Fibroblast of villous mesenchyme (primary cell): ENCODE measurements at regions not wholly inside any gene's neighbourhood (a gene's known extent, or its start where the extent isn't known, plus 50 kb on each side); places are given as distances from the start of the nearest gene placed in this dataset.

Experiments
- DNase-seq: peaks from one replicate; pipeline ENCODE4 v3.0.0-alpha.2; 2010; ENCODE audit warnings: low read depth
- H3K4me3 ChIP-seq: 2 replicates; pipeline ENCODE4 v1.5.1; 2011; ENCODE audit warnings: low read depth, mild to moderate bottlenecking, low read length
- TF ChIP-seq, protein P1 (sequence below): IDR thresholded peaks from 2 replicates; pipeline ENCODE4 v1.5.1; 2012; ENCODE audit warnings: low read depth, mild to moderate bottlenecking, low read length; ENCODE audit not compliant: insufficient read depth

DNA sequence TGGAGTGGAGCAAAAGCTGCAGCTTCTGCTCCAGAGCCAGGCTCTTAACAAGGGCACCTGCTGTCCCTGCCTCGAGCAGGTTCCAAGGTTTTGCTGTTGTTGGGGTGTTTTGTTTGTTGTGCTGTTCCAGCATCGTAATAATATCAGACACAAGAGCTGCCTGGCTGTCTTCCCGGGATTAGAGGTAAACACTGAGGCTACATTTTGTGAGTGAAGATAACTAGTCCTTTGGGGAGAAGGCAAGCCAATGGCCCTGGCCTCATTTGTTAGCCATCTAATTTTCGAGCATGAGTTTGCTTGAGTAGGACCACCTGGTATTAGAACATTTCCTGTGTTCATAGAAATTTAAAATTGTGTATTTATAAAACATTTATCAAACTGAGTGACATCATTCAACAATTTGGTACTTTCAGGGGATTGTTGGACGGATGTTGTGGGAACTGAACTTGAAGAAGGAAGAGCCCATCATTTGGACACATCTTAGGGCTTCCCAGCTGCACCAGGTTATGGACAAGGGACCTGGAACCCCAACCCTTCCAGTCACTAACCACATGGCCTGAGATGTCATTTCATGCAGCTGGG is 555.0 kb downstream of the TNS3 start:
- TF ChIP-seq, protein P1, sequence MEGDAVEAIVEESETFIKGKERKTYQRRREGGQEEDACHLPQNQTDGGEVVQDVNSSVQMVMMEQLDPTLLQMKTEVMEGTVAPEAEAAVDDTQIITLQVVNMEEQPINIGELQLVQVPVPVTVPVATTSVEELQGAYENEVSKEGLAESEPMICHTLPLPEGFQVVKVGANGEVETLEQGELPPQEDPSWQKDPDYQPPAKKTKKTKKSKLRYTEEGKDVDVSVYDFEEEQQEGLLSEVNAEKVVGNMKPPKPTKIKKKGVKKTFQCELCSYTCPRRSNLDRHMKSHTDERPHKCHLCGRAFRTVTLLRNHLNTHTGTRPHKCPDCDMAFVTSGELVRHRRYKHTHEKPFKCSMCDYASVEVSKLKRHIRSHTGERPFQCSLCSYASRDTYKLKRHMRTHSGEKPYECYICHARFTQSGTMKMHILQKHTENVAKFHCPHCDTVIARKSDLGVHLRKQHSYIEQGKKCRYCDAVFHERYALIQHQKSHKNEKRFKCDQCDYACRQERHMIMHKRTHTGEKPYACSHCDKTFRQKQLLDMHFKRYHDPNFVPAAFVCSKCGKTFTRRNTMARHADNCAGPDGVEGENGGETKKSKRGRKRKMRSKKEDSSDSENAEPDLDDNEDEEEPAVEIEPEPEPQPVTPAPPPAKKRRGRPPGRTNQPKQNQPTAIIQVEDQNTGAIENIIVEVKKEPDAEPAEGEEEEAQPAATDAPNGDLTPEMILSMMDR: no peak
- no peak overlapping the region for H3K4me3 ChIP-seq
- DNase-seq: no peak

DNA sequence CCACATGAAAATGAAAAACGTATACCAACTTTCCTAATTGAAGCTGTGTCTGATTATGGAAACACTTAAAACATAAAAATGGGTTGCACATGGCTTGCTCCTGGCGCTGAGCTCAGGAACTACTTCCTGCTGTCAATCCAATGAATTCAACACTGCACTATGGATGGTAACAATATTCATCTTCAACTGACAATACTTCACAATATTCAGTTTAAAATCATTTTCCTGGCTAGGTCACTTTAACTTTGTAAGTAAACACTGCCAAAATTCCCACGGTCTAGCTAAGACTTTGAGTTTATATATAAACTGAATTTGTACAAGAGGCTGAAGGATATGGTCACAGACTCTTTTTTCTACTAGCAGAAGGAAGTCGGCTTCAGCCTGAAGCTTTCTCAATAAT is 556.9 kb downstream of the TNS3 start:
- TF ChIP-seq, protein P1: no peak
- H3K4me3 ChIP-seq: no peak overlapping the region
- DNase-seq: no peak

DNA sequence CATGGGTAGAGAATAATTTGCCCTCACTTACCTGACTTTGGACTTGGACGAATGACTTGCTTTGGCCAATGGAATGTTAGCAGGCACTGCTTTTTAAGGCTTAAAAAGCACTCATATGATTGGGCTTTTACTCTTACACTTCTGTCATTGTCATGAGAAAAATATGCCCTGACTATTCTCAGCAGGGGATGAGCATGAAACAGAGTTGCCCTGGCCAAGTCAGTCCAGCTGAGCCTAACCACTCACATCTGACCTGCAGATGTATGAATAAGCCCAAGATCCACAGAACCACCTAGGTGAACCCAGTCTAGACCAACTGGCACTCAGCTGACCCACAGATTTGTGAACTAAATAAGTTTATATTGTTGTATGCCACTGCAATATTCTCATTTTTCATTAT is 573.5 kb downstream of the TNS3 start:
- no peak for DNase-seq
- TF ChIP-seq, protein P1: no peak
- no peak overlapping the region for H3K4me3 ChIP-seq

DNA sequence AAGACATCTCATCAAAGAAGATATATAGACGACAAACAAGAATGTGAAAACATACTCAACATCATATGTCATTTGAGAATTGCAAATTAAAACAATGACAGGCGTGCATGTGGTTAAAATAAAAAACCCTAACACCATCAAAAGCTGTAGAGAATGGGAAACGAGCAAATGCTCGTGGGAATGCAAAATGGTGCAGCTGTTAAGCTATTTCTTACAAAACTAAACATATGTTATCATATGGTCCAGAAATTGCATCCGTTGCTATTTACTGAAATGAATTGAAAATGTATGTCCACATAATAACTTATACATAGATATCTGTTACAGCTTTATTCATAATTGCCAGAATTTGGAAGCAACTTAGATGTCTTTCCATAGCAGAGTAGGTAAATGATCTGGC is 574.4 kb downstream of the TNS3 start:
- TF ChIP-seq, protein P1: no peak
- DNase-seq: no peak
- H3K4me3 ChIP-seq: no peak overlapping the region

DNA sequence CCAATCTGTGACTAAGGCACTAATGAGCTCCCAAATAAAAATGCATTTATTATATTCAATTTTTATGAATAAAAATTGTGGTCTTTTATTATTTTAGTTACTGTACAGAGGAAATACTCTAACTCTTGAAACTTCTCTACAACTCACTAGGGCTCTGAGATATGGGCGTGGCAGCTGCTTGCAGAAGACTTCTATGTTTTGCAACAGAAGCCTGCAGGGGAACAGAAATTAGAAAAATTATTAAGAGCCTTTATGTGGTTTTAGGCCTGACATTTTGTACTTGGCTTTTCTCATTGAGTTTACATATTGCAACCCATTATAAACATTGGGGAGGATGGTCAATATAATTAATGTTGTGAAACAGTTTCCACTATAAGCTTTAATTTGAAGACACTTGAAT is 581.4 kb downstream of the TNS3 start:
- H3K4me3 ChIP-seq: no peak overlapping the region
- peak; percentile 65 for DNase-seq
- TF ChIP-seq, protein P1: no peak

DNA sequence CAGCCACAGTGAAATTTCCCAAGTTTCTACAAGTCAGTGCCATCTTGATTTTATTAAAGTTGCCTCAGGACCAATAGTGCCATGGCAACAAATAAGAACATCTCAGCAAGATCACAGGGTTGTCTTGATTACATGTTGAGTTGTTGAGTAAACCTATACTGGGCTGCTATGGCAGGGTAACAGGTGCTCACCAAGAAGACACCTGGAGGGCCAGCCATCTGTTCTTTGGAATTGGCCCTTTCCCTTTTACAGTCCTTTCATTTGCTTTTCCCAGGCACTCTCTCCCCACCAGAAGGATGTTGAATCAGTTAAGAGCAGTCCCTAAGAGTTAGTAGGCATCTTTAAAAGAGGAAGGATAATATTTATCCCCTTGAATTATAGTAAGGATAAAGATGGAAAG is 582.0 kb downstream of the TNS3 start:
- H3K4me3 ChIP-seq: no peak overlapping the region
- TF ChIP-seq, protein P1: no peak
- no peak for DNase-seq

DNA sequence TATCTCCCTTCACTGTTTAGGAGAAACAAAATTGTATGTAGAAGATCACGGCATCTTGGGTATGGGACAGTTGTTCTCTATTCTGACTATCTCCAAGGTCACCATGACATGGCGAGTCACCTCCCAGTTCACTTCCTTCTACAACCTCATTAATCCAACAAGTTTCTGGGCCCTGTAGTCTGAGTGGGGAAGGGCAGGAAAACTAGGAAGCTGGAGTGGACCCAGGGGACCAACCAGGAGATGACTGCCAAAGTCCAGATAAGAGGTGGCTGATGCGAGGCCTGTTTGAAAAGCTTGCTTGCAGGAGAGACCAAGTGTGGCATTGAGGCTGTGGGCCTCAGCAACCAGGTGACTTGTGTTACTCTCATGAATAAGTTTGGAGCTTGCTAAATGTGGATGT is 584.9 kb downstream of the TNS3 start:
- H3K4me3 ChIP-seq: no peak overlapping the region
- no peak for DNase-seq
- TF ChIP-seq, protein P1: no peak
